H9 (cell line): ENCODE measurements at regions not wholly inside any gene's neighbourhood (a gene's known extent, or its start where the extent isn't known, plus 50 kb on each side); places are given as distances from the start of the nearest gene placed in this dataset.

ENCODE experiments used
- DNase-seq: peaks from one replicate; pipeline ENCODE4 v3.0.0-alpha.2; 2017
- H2AFZ ChIP-seq: one replicate; pipeline ENCODE4 v1.6.1; 2013; ENCODE audit warnings: mild to moderate bottlenecking, low read length, control low read depth, moderate library complexity
- H2AK5ac ChIP-seq: 2 replicates; pipeline ENCODE4 v1.6.1; 2013; ENCODE audit warnings: low read length, control low read depth, mixed read lengths; ENCODE audit not compliant: insufficient read length
- H2BK120ac ChIP-seq: one replicate; pipeline ENCODE4 v1.6.1; 2013; ENCODE audit warnings: low read depth, mild to moderate bottlenecking, low read length, control low read depth, inconsistent platforms; ENCODE audit not compliant: poor library complexity, severe bottlenecking
- H2BK12ac ChIP-seq: 2 replicates; pipeline ENCODE4 v1.6.1; 2013; ENCODE audit warnings: low read length, control low read depth, mixed read lengths, low read depth; ENCODE audit not compliant: insufficient read length
- H2BK15ac ChIP-seq: 2 replicates; pipeline ENCODE4 v1.6.1; 2013; ENCODE audit warnings: low read depth, low read length, control low read depth
- H2BK20ac ChIP-seq: one replicate; pipeline ENCODE4 v1.6.1; 2013; ENCODE audit warnings: low read depth, mild to moderate bottlenecking, low read length, control low read depth, inconsistent platforms; ENCODE audit not compliant: poor library complexity, severe bottlenecking
- H2BK5ac ChIP-seq: 2 replicates; pipeline ENCODE4 v1.6.1; 2013; ENCODE audit warnings: low read length, control low read depth, mixed read lengths; ENCODE audit not compliant: insufficient read length
- H3K14ac ChIP-seq: 2 replicates; pipeline ENCODE4 v1.6.1; 2013; ENCODE audit warnings: low read length, control low read depth; ENCODE audit not compliant: insufficient read depth
- H3K18ac ChIP-seq: 2 replicates; pipeline ENCODE4 v1.6.1; 2013; ENCODE audit warnings: low read depth, mild to moderate bottlenecking, mixed read lengths, low read length, control low read depth; ENCODE audit not compliant: insufficient read length
- H3K23ac ChIP-seq: 2 replicates; pipeline ENCODE4 v1.6.1; 2013; ENCODE audit warnings: low read length, control low read depth, mixed read lengths, low read depth; ENCODE audit not compliant: insufficient read length
- H3K23me2 ChIP-seq: 2 replicates; pipeline ENCODE4 v1.6.1; 2013; ENCODE audit warnings: low read depth, mild to moderate bottlenecking, mixed read lengths, low read length, control low read depth; ENCODE audit not compliant: insufficient read length, poor library complexity, severe bottlenecking
- H3K27ac ChIP-seq: 2 replicates; pipeline ENCODE4 v1.5.1; 2013; ENCODE audit warnings: low read length, control low read depth, mixed read lengths, low read depth; ENCODE audit not compliant: insufficient read length
- H3K27me3 ChIP-seq: 2 replicates; pipeline ENCODE4 v1.6.1; 2013; ENCODE audit warnings: low read length, control low read depth, inconsistent platforms; ENCODE audit not compliant: insufficient read depth
- H3K4ac ChIP-seq: 2 replicates; pipeline ENCODE4 v1.6.1; 2013; ENCODE audit warnings: low read depth, mild to moderate bottlenecking, control low read depth, inconsistent platforms, low read length, moderate library complexity
- H3K4me1 ChIP-seq: 2 replicates; pipeline ENCODE4 v1.6.1; 2013; ENCODE audit warnings: low read length, control low read depth, inconsistent platforms; ENCODE audit not compliant: insufficient read depth
- H3K4me2 ChIP-seq: 2 replicates; pipeline ENCODE4 v1.6.1; 2013; ENCODE audit warnings: low read length, control low read depth, mixed read lengths; ENCODE audit not compliant: insufficient read length, insufficient read depth
- H3K56ac ChIP-seq: 2 replicates; pipeline ENCODE4 v1.6.1; 2013; ENCODE audit warnings: low read depth, mild to moderate bottlenecking, mixed read lengths, low read length, control low read depth; ENCODE audit not compliant: insufficient read length
- H3K79me1 ChIP-seq: 2 replicates; pipeline ENCODE4 v1.6.1; 2013; ENCODE audit warnings: low read depth, mild to moderate bottlenecking, moderate library complexity, low read length, control low read depth, inconsistent platforms; ENCODE audit not compliant: insufficient read depth, poor library complexity, severe bottlenecking
- H3K79me2 ChIP-seq: 2 replicates; pipeline ENCODE4 v1.6.1; 2013; ENCODE audit warnings: low read length, control low read depth, inconsistent platforms; ENCODE audit not compliant: insufficient read depth
- H3K9ac ChIP-seq: 2 replicates; pipeline ENCODE4 v1.6.1; 2013; ENCODE audit warnings: low read length, control low read depth, mixed read lengths; ENCODE audit not compliant: insufficient read length; ENCODE audit errors: extremely low read depth
- H3K9me3 ChIP-seq: one replicate; pipeline ENCODE4 v1.6.1; 2013; ENCODE audit warnings: low read depth, low read length, inconsistent platforms; ENCODE audit not compliant: control insufficient read depth
- H3T11ph ChIP-seq: one replicate; pipeline ENCODE4 v1.6.1; 2013; ENCODE audit warnings: mild to moderate bottlenecking, low read length, control low read depth, inconsistent platforms
- H4K20me1 ChIP-seq: one replicate; pipeline ENCODE4 v1.6.1; 2013; ENCODE audit not compliant: control insufficient read depth, insufficient read length, insufficient read depth
- H4K5ac ChIP-seq: 2 replicates; pipeline ENCODE4 v1.6.1; 2013; ENCODE audit warnings: low read depth, mild to moderate bottlenecking, mixed read lengths, low read length, control low read depth; ENCODE audit not compliant: insufficient read length
- H4K8ac ChIP-seq: replicated peaks from 2 replicates; pipeline ENCODE4 v1.6.1; 2013; ENCODE audit warnings: low read length, control low read depth, mixed read lengths, low read depth; ENCODE audit not compliant: insufficient read length
- H4K91ac ChIP-seq: 2 replicates; pipeline ENCODE4 v1.6.1; 2013; ENCODE audit warnings: low read depth, mild to moderate bottlenecking, moderate library complexity, mixed read lengths, low read length, control low read depth; ENCODE audit not compliant: insufficient read length
- H3K27ac Mint-ChIP-seq, 3 experiments: 2 replicates in 2 of 3; 3 replicates in 1 of 3; pipeline ENCODE4 v1.8.0; 2020 to 2021; ENCODE audit warnings: mixed read lengths in 3 of 3, mild to moderate bottlenecking in 1 of 3, moderate library complexity in 1 of 3
- H3K27me3 Mint-ChIP-seq: 2 replicates; pipeline ENCODE4 v1.8.0; 2021; ENCODE audit warnings: low read depth, mild to moderate bottlenecking, moderate library complexity, mixed read lengths
- H3K36me3 Mint-ChIP-seq, 3 experiments: 2 replicates in 2 of 3; 3 replicates in 1 of 3; pipeline ENCODE4 v1.8.0; 2020 to 2021; ENCODE audit warnings: low read depth in 3 of 3, mixed read lengths in 3 of 3; ENCODE audit not compliant: insufficient read depth in 1 of 3
- H3K4me1 Mint-ChIP-seq, 2 experiments: 2 replicates each; pipeline ENCODE4 v1.8.0; 2020; ENCODE audit warnings: mixed read lengths in 2 of 2
- H3K4me3 Mint-ChIP-seq, 2 experiments: 2 replicates in 1 of 2; 3 replicates in 1 of 2; pipeline ENCODE4 v1.8.0; 2020 to 2021; ENCODE audit warnings: mild to moderate bottlenecking in 2 of 2, mixed read lengths in 2 of 2, moderate library complexity in 1 of 2
- H3K9me3 Mint-ChIP-seq, 2 experiments: 2 replicates in 1 of 2; 3 replicates in 1 of 2; pipeline ENCODE4 v1.8.0; 2020; ENCODE audit warnings: mild to moderate bottlenecking in 2 of 2, mixed read lengths in 2 of 2, moderate library complexity in 1 of 2
- CTCF ChIP-seq: fragments of 200-600 bp; sonication (generic); conservative IDR thresholded peaks from 3 replicates; pipeline ENCODE4 v1.8.0; 2021; ENCODE audit warnings: antibody characterized with exemption, mild to moderate bottlenecking
- WGBS: extraction: QIAGEN DNeasy Blood & Tissue Kit; methylation state at CpG from one replicate; pipeline ENCODE4 v1.1.7; 2013; ENCODE audit warnings: missing lambda C conversion rate, low lambda C conversion rate, mixed read lengths; ENCODE audit not compliant: insufficient read length; ENCODE audit errors: extremely low coverage; 5-methylcytosine and 5-hydroxymethylcytosine counted together

- no peak overlapping the region for H4K5ac ChIP-seq
- H4K20me1 ChIP-seq = no peaks in the 10 kb centered on the region
- H3K23me2 ChIP-seq = no peaks in the 10 kb centered on the region
- H3K14ac ChIP-seq = no peak overlapping the region
- no peak overlapping the region for H3K18ac ChIP-seq
- no peak overlapping the region for H2BK20ac ChIP-seq
- H3K4me2 ChIP-seq = no peak overlapping the region
- H2BK5ac ChIP-seq = no peak overlapping the region
- no peak overlapping the region for H2BK15ac ChIP-seq
- H4K8ac ChIP-seq = no peak overlapping the region
- H3K27ac Mint-ChIP-seq = no peak overlapping the region
- no peaks in the 10 kb centered on the region for H3K79me1 ChIP-seq
- no peak overlapping the region for H3K9ac ChIP-seq
- H3K56ac ChIP-seq = no peak overlapping the region
- no peaks in the 10 kb centered on the region for H3K36me3 Mint-ChIP-seq
- H3K9me3 Mint-ChIP-seq = no peaks in the 10 kb centered on the region
- H4K91ac ChIP-seq = no peak overlapping the region
- no peaks in the 10 kb centered on the region for H3K4me1 ChIP-seq
- H3K4ac ChIP-seq = no peak overlapping the region
- H3K23ac ChIP-seq = no peak overlapping the region
- H2BK12ac ChIP-seq = no peak overlapping the region
- no peaks in the 10 kb centered on the region for H3K79me2 ChIP-seq
- no peaks in the 10 kb centered on the region for H3K27me3 ChIP-seq
- WGBS = no CpG with 5 or more reads among the region's 2 CpGs
- no peak overlapping the region for H3K27ac ChIP-seq
- H3K4me3 Mint-ChIP-seq = no peak overlapping the region
- H2BK120ac ChIP-seq = no peak overlapping the region
- H2AFZ ChIP-seq = no peak overlapping the region
- no peak for TF ChIP-seq CTCF
- DNase-seq = no peak
- H3K9me3 ChIP-seq = no peaks in the 10 kb centered on the region
- H3T11ph ChIP-seq = no peak overlapping the region
- no peaks in the 10 kb centered on the region for H3K4me1 Mint-ChIP-seq
- H3K27me3 Mint-ChIP-seq = no peaks in the 10 kb centered on the region
- no peak overlapping the region for H2AK5ac ChIP-seq
These were observed 636.4 kb upstream of the PLXNA2 start for GRCh38 chr1:208880433-208881100.
